ENCODE measurements at regions not wholly inside any gene's neighbourhood (a gene's known extent, or its start where the extent isn't known, plus 50 kb on each side); places are given as distances from the start of the nearest gene placed in this dataset.
A peak's percentile ranks its signal among the peaks of the same experiment; 100 is the strongest.

DNA sequence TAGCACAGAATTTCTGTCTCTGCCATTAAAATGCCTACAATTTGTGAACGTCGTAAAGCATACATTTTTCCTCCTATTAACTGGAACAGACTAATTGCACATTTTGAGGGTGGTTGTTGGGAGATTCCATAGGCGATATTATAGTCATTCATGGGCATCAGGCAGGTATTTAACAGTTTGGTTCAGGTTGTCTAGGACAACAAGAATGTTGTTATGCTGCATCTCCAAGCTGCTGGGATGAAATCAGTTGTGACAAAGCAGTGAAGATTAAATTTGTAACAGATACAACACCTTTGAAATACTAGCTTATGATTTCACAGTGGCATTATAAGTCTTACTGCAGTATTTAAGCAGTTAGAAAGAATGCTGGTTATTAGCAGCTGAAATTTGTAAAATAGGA lies 339.7 kb upstream of the PITX2 start:
- DNase-seq (ENCODE audit: low spot score): no peak
- Mint-ChIP-seq H3K36me3 (ENCODE audit: low read depth, unreplicated experiment) (no peaks in the 10 kb centered on the region), H3K4me3 (ENCODE audit: unreplicated experiment) (no peak overlapping the region), H3K27me3 (ENCODE audit: unreplicated experiment) (no peaks in the 10 kb centered on the region), H3K27ac (ENCODE audit: unreplicated experiment) (no peak overlapping the region), H3K4me1 (ENCODE audit: unreplicated experiment) (peaks cover 3% of the 10 kb centered on the region), H3K9me3 (ENCODE audit: unreplicated experiment) (no peaks in the 10 kb centered on the region)
- TF ChIP-seq, protein P1, sequence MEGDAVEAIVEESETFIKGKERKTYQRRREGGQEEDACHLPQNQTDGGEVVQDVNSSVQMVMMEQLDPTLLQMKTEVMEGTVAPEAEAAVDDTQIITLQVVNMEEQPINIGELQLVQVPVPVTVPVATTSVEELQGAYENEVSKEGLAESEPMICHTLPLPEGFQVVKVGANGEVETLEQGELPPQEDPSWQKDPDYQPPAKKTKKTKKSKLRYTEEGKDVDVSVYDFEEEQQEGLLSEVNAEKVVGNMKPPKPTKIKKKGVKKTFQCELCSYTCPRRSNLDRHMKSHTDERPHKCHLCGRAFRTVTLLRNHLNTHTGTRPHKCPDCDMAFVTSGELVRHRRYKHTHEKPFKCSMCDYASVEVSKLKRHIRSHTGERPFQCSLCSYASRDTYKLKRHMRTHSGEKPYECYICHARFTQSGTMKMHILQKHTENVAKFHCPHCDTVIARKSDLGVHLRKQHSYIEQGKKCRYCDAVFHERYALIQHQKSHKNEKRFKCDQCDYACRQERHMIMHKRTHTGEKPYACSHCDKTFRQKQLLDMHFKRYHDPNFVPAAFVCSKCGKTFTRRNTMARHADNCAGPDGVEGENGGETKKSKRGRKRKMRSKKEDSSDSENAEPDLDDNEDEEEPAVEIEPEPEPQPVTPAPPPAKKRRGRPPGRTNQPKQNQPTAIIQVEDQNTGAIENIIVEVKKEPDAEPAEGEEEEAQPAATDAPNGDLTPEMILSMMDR (IDR thresholded peaks at IDR 0.05; ENCODE audit: unreplicated experiment): no peak

DNA sequence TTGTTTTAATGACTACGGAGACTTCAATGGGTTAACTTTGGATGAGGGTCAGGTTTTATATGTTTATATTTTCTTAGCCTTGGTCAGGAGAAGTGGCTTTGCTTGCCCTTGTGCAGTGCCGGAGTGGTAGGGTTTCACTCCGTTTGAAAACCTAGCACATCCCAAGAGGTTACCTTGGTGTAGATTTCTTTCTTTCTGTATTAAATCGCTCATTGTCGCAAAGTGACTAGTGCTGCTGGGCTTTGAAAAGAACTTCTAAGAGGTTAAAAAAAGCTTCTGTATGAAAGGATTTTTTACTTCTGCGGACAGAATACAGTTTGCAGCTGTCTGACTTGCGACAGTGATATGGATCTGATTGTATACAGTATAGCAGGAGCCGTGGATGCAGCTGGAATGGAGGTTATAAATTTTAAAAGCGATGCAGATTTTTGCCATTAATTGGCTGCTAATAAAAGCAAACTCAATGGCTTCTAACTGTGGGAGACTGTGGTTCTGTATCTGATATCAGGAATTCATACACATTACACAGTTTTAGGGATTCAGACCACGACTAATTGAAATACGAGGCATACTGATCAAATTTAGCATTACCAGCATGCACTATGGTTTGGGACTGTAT lies 340.9 kb upstream of the PITX2 start:
- no peak for DNase-seq (ENCODE audit: low spot score)
- Mint-ChIP-seq H3K27ac (ENCODE audit: unreplicated experiment) (no peak overlapping the region), H3K27me3 (ENCODE audit: unreplicated experiment) (no peaks in the 10 kb centered on the region), H3K4me1 (ENCODE audit: unreplicated experiment) (peaks cover 3% of the 10 kb centered on the region), H3K4me3 (ENCODE audit: unreplicated experiment) (no peak overlapping the region), H3K9me3 (ENCODE audit: unreplicated experiment) (no peaks in the 10 kb centered on the region), H3K36me3 (ENCODE audit: low read depth, unreplicated experiment) (no peaks in the 10 kb centered on the region)
- TF ChIP-seq, protein P1 (IDR thresholded peaks at IDR 0.05; ENCODE audit: unreplicated experiment): no peak

DNA sequence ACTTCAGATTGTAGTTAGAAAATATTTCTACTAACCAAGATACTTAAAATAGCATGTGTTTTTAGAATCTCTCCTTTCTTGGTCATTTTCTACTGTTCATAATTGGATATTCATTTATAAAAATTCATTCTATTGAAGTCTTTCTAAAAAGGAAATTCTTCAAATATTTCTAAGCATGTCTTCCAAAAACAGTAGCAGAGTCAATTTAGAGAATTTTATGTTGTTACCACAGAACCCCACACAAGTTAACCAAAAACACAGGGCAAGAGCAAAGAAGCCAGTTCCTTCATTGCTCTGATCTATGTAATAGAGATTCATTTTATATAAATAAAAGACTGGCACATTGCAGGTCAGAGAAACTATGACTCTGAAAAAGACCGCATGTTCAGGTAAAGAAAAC lies 345.1 kb upstream of the PITX2 start:
- Mint-ChIP-seq H3K27ac (ENCODE audit: unreplicated experiment) (no peak overlapping the region), H3K36me3 (ENCODE audit: low read depth, unreplicated experiment) (no peaks in the 10 kb centered on the region), H3K27me3 (ENCODE audit: unreplicated experiment) (no peaks in the 10 kb centered on the region), H3K4me3 (ENCODE audit: unreplicated experiment) (no peak overlapping the region), H3K9me3 (ENCODE audit: unreplicated experiment) (no peaks in the 10 kb centered on the region), H3K4me1 (ENCODE audit: unreplicated experiment) (peaks cover 3% of the 10 kb centered on the region)
- TF ChIP-seq, protein P1 (IDR thresholded peaks at IDR 0.05; ENCODE audit: unreplicated experiment): no peak
- no peak for DNase-seq (ENCODE audit: low spot score)

DNA sequence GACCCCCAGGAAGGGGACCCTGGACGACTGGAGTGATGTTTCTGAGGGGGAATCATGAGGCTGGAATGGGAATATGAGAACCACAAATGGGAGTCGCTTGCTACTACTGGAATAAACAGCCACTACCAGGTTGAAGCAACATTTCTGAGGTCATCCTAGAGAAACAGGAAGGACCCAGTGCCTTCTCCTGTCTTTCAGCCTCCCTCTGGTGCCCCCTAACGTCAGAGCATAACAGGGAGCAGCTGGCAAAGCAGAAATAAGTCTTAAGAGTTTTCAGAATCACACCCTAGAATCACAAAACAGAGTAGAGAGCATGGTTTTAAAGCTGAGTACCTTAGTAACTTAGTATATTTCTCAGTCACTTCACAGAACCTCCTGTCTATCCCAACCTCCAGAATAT lies 347.8 kb upstream of the PITX2 start:
- Mint-ChIP-seq H3K36me3 (ENCODE audit: low read depth, unreplicated experiment) (no peaks in the 10 kb centered on the region), H3K4me3 (ENCODE audit: unreplicated experiment) (no peak overlapping the region), H3K27me3 (ENCODE audit: unreplicated experiment) (no peaks in the 10 kb centered on the region), H3K27ac (ENCODE audit: unreplicated experiment) (no peak overlapping the region), H3K4me1 (ENCODE audit: unreplicated experiment) (peaks cover 16% of the 10 kb centered on the region), H3K9me3 (ENCODE audit: unreplicated experiment) (no peaks in the 10 kb centered on the region)
- TF ChIP-seq, protein P1 (IDR thresholded peaks at IDR 0.05; ENCODE audit: unreplicated experiment): peak; percentile 24
- DNase-seq (ENCODE audit: low spot score): peak; percentile 69

DNA sequence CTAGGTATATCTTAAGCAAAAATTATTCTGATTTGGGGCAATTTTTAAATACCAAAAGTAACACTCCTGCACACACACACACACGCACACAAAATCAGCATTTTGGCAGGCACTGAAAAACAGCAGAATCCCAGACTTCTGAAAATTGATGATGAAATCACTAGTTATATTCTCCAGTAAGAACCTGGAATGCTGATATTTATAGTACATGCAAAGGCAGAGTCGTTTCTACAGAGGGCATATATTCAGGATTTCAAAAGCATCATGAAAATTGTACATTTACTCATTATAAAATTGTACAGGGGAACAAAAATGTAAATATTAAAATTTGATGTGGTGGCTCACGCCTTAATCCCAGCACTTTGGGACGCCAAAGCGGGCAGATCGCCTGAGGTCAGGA lies 352.5 kb upstream of the PITX2 start:
- no peak overlapping the region for H3K27ac Mint-ChIP-seq (ENCODE audit: unreplicated experiment)
- no peaks in the 10 kb centered on the region for H3K9me3 Mint-ChIP-seq (ENCODE audit: unreplicated experiment)

More for the DNA sequence above, 352.5 kb upstream of the PITX2 start:
- peaks cover 16% of the 10 kb centered on the region for H3K4me1 Mint-ChIP-seq (ENCODE audit: unreplicated experiment)
- no peak overlapping the region for H3K4me3 Mint-ChIP-seq (ENCODE audit: unreplicated experiment)
- H3K36me3 Mint-ChIP-seq (ENCODE audit: low read depth, unreplicated experiment): no peaks in the 10 kb centered on the region
- TF ChIP-seq, protein P1 (IDR thresholded peaks at IDR 0.05; ENCODE audit: unreplicated experiment): no peak
- H3K27me3 Mint-ChIP-seq (ENCODE audit: unreplicated experiment): no peaks in the 10 kb centered on the region
- DNase-seq (ENCODE audit: low spot score): no peak
